Kidney capillary endothelial cell (primary cell): ENCODE measurements at regions not wholly inside any gene's neighbourhood (a gene's known extent, or its start where the extent isn't known, plus 50 kb on each side); places are given as distances from the start of the nearest gene placed in this dataset.

Source experiments
- DNase-seq: peaks from one replicate; pipeline ENCODE4 v3.0.0-alpha.2; 2018; ENCODE audit warnings: low spot score

DNA sequence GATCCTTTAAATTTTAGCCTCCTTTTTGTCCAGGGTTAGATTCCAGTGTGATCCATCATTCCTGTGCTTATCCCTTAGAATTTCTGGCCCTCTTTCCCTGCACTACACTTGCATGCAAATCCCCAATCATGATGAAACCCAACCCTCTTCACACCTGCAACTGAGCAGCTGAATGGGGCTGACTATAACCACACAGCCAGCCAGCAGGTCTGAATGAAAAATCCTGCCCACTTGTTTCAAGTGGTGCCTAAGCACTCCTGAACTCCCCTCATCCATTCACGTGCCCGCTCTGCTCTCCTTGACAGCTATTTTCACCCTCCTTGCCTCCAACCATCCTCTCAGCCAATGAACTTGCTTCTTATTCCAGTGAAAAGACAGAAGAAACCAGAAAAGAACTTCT lies 80.5 kb upstream of the AFF3 start:
- no peak for DNase-seq

DNA sequence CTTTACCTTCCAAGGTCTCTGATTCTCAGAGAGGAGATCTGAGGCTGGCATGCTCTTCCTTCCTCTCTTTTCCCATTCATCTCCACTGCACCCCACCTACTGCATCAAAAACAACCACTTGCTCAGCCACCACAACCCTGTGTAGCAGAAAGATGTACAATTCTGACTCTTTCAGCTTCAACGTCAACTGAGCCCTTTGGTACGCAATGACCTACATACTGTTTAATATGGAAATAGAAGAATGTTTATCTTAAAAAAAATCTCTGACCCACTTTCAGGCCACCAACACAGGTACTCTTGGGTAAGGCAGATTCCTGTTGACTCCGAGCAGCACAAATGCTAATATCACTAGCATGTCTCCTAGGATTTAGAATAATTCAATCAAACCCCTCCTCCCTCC lies 76.2 kb upstream of the AFF3 start:
- DNase-seq = no peak

DNA sequence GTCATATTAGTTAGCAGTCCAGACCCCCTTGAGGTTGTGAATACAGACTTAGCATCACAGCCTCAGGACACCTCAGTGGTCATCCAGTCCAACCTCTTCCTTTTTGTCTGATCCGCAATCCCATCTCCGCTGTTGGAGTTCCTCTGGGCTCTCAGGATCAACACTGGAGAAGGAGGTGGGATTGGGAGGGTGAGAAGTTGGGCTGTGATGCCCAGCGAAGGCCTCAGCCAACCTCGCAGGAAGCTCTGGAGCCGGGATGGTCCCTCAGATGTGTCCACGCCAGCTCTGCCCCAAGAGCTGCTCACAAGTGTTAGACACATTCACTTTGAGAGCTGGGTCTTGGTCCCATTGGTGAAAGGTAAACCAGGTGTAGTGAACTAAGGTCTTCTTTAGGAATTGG lies 74.9 kb upstream of the AFF3 start:
- no peak for DNase-seq

DNA sequence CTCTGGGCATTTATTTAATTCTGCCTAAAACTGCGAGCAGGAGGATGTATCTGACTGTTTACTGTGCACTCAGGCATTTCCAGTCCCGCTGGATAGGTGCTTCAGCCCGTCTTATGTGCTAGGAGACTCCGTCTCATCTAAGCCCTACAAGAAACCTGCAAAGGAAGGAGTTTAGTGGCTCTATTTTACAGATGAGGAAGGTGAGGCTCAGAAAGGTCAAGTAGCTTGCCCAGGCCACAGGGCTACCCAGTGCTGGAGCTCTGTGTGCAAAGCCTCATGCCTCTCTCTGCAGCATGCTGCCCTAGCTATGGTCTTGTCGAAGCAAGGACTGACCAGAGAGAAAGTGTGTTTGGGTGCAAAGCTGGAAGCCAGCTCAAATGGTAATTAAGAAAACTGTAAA lies 73.6 kb upstream of the AFF3 start:
- DNase-seq = no peak

DNA sequence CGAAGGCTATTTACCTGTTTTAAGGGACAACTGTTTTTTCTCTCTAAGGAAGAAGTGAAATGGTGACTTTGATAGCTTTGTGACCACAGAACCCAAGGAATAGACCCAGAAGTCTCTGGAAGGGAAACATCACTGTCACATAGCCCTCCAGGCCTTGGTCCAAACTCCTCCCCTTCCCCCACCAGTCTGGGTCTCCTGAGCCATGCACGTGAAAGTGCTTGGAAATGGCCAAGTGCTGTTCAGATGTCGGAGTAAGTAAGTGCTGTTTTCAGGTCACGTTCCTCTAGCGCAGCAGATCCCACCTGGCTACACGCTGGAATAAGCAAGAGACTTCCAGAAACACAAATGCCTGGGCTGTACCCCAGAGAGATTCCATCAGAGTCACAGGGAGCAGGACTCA lies 73.0 kb upstream of the AFF3 start:
- no peak for DNase-seq

DNA sequence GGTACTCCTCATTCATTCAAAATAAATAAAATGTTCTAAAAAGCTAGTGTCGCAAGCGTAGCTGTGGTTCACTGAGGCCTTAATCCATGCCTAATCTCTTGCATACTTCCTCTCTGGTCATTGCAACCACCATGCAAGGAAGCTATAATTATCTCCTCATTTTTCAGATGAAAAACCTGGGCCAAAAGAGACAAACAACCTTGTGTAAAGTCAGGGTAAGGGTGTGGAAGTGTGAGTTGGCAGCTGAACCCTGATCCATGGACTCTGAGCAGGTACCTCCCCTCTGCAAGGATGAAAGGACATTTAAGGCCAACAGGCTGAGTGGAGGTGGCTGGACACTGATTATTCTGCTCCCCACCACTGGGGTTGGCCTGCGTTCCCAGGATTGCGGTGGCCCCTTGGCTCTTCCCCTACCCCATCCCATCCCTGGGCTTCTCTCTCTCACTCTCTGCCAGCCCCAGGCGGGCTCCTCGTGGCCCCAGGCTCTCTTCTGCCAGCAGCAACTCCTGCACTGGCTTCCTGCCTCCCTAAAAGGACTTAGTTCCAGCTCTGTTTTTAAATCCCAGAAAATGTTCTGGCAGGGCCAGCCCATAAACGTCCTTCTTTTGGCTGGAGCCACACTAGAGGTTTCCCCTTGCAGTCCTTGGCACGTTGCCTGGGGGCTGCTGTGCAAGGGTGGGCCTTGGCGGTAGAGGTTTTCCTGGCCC lies 72.0 kb upstream of the AFF3 start:
- DNase-seq = no peak

DNA sequence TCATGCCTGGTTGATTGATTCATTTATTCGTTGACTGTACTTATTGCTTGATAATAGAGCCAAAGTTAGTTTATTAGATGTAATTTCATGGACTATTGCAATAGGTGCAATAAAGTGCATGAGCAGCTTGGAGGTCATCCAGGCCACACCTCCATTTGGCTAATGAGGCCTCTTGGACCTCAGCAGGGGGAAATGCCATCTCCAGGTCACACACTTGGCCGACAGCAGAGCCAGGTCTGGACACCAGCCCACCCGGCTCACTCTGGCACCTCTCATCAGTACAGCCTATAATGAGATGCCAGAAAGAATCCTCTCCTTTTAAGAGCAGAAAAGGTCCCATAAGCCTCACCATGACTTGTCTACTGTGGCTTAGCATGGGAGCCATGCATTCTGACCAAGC lies 71.2 kb upstream of the AFF3 start:
- DNase-seq = no peak

DNA sequence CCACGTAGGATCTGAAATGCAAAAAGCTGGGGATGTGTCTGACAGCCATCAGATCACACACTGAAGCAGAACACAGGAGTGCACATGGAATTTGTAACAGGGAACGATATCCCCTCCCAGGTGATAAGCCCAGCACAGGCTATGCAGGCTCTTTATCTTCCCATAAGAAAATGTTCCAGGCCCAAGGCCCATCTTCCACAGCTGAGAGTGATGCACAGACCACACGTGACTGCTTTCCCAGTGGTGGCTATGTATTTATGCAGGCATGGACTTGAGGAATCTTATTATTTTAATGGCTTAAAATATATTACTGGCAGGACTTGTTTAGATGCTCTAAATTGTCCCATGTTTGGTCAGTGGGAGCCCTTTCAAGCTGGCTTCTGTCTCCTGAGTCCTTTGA lies 70.5 kb upstream of the AFF3 start:
- DNase-seq = no peak

DNA sequence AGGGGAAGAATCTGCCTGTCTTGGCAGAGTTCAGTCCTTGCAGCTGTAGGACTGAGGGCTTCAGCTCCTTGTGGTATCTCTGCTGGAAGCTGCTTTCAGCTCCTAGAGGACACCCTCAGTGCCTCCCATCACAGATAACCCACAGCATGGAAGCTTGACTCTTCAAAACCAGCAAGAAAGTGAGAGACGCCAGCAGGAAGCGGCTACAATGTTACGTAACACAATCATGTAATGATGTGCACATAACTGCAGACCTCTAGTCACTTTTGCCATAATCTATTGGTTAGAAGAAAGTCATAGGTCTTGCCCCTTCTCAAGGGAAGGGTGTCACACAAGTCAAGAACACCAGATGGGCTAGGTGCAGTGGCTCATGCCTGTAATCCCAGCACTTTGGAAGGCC lies 69.1 kb upstream of the AFF3 start:
- no peak for DNase-seq

DNA sequence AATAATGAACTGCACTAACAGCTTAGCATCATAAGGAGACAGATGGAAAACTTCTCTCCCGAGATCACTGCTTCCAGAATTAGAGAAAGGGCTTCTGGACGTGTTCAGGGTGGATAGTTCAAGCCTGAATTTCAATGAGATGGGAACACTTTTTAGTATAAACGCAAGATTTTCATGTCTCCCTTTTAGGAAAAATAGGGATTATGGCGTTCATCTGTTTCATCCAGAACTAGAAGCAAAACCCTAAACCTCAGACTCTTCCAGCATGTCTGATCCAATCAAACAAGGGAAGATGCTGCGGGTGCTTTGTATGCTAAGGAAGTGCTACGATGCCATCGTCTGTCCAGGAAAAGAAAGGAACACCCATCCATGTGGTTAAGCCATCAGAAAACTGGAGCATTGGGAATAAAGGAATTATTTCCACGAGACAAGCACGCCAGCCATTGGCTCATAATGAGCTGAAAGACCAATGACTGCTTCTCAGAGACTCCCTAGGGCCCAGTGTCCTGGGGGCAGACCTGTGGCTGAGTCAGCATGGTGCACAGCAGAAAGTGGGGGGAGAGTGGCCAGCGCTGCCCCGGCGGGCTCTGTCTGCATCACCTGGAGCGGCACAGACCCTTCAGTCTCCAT lies 65.9 kb upstream of the AFF3 start:
- no peak for DNase-seq

DNA sequence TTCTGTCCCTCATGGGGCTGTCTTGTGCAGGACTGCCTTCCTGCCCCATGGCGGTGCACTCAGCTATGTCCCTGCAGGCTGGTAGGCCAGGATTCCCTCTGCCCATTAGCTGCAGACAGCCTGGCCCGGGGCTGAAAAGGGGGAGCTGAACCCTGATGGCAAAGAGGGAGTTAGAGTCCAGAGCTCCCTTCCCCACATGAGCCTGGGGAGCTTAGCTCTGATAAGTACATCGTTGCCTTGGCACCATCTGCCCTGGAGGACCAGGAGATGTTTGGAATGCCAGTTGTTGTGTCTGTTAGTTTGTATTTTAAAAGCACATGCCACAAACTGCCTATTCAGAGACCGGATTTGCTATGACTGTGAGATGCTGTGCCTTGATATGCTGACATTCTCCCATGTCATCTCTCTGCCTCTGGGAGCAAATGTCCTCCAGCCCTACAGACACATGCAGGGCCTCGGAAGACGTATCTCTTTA lies 65.1 kb upstream of the AFF3 start:
- no peak for DNase-seq

DNA sequence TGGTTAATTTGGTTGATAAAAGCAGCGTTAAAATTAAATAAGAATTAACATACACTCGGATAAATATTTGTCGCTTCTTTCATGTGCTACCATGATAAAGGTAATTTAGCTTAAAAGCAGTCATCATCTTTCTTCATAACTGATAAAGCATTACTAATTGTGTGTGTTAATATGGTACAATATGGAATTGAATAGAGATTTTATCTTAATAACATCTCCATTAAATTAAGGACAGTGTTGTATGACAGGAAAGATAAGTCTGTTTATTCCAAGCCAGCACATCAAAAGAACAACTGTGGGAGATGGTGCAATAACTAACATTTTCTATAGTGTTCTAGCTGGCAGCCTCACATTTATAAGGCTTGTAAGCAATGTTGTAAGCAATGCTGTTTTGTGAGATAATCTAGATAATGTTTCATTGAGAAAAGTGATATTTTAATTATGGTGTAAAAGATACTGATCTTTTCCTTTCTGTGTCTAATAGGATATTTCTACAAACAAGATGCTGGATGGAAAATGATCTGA lies 64.4 kb upstream of the AFF3 start:
- DNase-seq = no peak

DNA sequence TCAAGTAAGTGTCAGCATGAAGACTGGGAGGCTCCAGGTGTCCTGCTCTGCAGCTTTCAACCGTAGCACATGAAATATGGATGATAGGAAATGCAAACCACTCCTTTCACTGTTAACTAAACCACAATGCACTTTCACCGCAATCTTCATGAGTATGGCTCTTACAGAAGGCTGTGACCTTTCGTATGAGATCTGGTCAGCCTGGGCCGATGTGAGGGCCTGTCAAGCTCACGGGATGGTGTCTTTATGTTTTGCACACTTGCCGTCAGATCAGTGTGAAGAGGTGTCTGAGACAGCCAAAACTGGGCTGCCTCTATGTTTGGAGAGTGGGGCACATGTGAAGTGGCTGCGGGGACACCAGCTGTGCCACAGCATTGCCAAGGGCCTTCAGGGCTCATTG lies 62.8 kb upstream of the AFF3 start:
- DNase-seq = no peak

DNA sequence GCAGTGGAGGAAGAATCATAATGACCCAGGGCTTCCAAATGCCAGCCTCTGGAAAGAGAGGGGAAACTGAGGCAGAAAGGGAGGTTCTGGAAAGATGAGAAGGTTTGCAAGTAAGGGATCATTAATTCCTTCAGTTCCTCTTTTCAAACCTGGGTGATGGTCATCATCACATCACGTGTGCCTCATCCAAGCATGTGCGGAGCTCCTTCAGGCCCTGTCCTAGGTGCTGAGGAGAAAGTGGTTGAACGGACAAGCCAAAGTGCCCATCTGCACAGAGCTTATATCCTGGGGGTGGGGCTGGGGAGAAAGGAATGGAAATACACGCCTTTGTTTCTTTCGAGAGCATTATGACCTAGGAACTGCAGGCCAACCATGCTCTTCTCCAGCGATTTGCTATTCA lies 60.2 kb upstream of the AFF3 start:
- DNase-seq = no peak

DNA sequence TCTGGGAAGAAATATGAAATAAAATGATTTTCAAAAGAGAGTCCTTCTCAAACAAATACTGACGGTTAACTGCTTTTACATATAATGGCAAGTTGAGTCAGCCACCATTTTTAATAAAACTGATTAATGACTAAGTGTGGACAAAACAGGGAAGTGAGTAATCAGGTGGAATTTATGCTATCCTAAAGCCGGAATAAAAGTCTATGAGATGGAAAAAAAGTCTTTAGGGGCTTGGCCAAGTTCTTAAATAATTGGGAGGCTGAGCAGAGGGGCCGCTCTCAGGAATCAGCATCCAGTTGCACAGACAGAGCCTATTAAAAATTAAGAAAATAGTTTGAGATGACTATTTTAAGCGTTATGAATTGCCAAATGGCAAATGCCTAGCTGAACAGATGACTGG lies 58.6 kb upstream of the AFF3 start:
- peak; percentile 80 for DNase-seq

DNA sequence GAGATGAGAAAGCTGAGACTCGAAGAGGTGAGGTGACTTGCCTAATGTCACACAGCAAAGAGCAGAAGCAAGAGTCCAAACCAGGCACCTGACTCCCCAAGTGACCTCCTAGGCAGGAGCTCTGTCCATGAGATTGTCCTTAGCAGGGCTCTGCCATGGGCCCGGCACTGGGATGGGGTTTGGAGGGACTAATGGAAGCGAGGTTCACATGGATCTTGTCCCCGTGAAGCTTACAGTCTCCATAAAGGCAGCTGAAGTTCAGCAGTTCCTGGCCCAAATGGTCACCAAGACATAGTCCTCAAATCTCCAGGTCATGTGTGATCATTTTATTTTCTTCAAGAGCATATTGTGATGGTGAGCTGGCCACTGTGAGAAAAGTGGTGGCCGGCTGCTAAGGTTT lies 57.0 kb upstream of the AFF3 start:
- DNase-seq = no peak

DNA sequence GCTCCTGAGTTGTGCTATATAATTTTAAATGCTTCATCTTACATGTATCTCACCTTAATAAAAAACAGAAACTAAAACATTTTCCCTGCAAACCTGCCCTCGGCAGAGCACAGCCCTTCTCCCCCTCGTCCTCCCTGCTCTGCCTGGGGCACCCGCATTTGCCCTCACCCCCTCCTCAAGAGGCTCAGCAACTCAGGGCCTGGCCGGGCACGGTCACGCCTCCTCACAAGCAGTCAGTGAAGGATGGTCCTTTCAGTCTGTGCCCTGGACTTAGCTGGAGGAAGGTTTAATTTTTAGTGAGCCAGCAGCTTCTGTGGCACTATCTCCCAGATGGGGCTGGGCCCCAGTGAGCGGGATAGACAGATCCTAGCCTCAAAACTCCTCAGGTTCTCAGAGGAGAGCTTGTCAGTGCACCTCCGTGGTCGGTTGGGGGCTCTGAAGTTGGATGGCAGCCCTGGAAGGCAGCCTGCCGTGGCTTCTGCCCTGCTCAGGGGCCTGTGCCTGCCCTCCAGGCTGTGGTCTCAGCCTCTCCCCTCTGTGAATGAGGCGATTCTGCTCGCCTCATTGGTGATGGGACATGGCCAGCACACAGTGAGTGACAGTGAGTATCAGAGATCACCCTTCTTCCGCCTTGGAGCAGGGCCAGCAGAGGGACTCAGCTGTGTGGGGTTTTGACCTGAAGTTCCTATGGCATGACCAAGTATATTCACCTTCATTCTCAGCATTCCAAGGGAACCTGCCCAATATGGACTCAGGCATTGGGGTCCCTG lies 56.3 kb upstream of the AFF3 start:
- peak; percentile 15 for DNase-seq

DNA sequence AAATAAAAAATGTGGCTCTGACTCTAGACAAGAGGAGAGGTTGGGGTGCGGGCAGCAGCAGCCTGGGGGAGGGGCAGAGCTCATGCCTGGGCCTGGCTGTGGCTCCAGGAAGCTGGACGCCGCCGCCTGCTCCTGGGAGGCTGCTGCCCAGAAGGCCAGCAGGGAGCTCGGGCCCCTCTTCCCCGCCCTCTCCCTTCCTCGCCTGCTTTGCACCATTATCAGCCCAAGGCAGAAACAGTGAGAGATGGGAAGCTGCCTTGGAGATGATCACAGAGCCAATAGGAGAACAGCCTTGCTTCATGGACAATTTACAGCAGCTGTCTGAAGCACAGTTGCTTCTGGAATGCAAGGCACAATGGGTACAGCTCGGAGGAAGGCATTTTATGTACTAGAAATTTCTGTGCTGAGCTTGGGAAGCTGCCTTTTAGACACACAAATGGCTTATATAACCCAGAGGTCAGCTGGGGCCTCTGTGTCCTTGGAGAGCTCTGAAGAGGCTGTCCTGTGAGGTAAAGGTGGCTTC lies 55.3 kb upstream of the AFF3 start:
- peak; percentile 46 for DNase-seq

DNA sequence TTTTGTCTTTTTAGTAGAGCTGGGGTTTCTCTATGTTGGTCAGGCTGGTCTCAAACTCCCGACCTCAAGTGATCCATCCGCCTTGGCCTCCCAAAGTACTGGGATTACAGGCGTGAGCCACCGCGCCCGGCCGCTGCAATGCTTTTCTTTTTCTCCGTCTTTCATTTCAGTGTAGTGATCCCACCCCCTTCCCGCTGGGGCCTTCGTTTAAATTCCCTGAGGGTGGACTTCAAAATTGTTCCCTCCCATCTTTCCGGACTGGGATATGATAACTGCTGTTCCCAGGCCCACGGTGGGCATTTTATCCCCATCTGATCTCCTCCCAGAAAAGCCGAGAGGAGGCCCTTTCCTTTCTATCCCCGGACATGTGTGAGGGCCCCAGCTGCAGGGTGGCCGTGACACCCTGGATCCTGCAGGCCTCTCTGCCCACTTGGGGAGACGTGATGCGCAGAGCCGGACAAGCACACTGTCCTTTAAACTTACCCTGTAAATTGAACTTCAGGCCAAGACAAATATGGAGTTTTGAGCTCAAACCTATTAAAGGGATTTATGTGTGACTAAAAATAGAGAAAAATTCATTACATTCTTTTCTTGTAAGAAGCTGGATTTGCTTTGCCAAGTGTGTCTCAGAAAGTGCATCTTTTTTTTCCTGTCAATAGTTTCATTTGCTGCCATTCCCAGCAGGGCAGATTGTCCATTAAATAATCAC lies 54.5 kb upstream of the AFF3 start:
- DNase-seq = no peak

DNA sequence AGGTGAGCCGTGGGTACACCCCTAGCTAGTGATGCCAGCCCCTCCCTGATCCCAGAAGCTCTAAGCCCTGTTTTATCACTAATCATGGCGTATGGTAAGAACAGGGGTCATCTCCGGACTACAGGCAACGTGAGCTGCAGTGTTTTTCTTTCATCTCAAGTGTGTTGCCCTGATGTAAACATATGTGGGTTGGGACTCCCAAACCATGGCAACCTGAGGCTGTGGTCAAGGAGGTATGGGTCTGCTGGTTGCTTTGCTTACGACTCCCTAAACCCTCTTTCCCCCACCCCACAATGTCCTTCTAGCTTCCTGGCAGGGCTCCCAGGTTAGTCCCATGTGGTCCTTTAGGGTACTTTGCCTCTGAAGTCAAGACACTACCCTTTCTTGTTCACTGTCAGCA lies 53.6 kb upstream of the AFF3 start:
- no peak for DNase-seq

DNA sequence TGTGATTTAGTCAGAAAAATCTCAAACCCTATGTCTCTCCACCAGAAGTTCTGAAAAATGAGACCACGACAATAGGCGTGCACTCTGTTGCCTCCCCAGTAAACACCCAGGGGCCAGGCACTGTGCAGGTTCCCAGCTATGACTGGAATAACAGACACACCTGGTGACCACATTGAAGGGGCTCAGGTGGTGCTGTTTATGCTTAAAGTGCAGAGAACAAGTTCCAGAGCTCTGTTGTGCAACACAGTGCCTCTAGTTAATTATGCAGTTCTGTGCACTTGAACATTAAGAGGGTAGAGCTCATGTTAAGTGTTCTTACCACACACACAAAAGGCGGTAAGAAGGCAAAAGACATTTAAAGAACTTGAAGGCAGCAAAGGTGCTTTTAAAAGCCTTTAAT lies 52.6 kb upstream of the AFF3 start:
- no peak for DNase-seq

DNA sequence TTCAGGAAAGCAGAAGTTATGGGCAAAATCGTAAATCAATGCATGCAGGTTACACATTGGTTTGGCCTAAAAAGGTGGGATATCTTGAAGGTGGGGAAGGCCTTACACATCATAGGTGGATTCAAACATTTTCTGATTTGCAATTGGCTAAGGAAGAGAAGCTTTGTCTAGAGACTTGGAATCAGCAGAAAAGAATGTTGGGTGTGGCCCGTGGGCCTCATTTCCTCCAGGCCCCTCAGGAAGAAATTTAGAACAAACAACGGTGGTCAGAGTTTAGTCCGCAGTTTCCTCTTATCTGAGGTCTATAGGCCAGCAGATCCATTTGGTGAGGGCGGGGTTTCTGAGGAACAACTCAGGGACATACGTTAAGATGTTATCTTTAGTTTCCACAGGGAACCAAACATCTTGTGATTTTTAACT lies 50.9 kb upstream of the AFF3 start:
- peak; percentile 37 for DNase-seq
